ENCODE measurements at regions not wholly inside any gene's neighbourhood (a gene's known extent, or its start where the extent isn't known, plus 50 kb on each side); places are given as distances from the start of the nearest gene placed in this dataset.

DNA sequence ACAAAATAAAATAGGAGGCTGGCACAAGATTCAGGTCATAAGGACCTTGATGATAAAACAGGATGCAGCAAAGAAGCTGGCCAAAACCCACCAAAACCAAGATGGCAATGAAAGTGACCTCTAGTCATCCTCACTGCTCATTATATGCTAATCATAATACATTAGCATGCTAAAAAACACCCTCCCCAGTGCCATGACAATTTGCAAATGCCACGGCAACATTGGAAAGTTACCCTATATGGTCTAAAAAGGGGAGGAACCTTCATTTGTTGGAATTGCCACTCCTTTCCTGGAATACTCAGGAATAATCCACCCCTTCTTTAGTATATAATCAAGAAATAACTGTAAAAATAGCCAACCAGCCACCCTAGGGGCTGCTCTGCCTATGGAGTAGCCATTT is 108.8 kb upstream of the GRIK1 start:
- TF ChIP-seq ZNF274 (IDR thresholded peaks at IDR 0.05; ENCODE audit: low read depth, low read length) (no peak), YY1 (IDR thresholded peaks at IDR 0.05; ENCODE audit: insufficient read depth, insufficient read length) (no peak), SUZ12 (IDR thresholded peaks at IDR 0.05; ENCODE audit: extremely low read depth, insufficient read depth, insufficient read length) (no peak)
